ENCODE measurements at regions not wholly inside any gene's neighbourhood (a gene's known extent, or its start where the extent isn't known, plus 50 kb on each side); places are given as distances from the start of the nearest gene placed in this dataset.

- TF ChIP-seq CTCF (conservative IDR thresholded peaks at IDR 0.05 in 1 of 2, IDR thresholded peaks at IDR 0.05 in 1 of 2; ENCODE audit: extremely low read depth in 1 of 2, insufficient read depth in 1 of 2, low read depth in 1 of 2, low read length in 2 of 2) (no peak), EZH2 (IDR thresholded peaks at IDR 0.05; ENCODE audit: borderline replicate concordance, low read length) (no peak)
These were observed 569.3 kb downstream of the TCERG1L start for GRCh38 chr10:130741901-130742855.
